Left renal pelvis (tissue), 4 donors: ENCODE measurements at regions not wholly inside any gene's neighbourhood (a gene's known extent, or its start where the extent isn't known, plus 50 kb on each side); places are given as distances from the start of the nearest gene placed in this dataset.

Experiments
- DNase-seq, 4 donors: peaks; one replicate each; pipeline ENCODE4 v3.0.0-alpha.2; 2013; ENCODE audit warnings: low read depth in 4 of 4, low spot score in 3 of 4

GRCh38 chr17:34826332-34826731 is 134.9 kb downstream of the CCT6B start:
- no peak for DNase-seq

GRCh38 chr17:34825884-34826283 is 135.4 kb downstream of the CCT6B start:
- DNase-seq, result no peak

- DNase-seq, result no peak
Observed at GRCh38 chr17:34825102-34825501, 136.2 kb downstream of the CCT6B start.

GRCh38 chr17:34823023-34823422 is 138.2 kb downstream of the CCT6B start:
- no peak for DNase-seq

- no peak for DNase-seq
Observed at GRCh38 chr17:34822007-34822739, 139.1 kb downstream of the CCT6B start.

GRCh38 chr17:34820922-34821321 is 140.3 kb downstream of the CCT6B start:
- no peak for DNase-seq

GRCh38 chr17:34820248-34820801 is 140.9 kb downstream of the CCT6B start:
- no peak for DNase-seq

- DNase-seq, result no peak
Observed at GRCh38 chr17:34817252-34818035, 143.8 kb downstream of the CCT6B start.

GRCh38 chr17:34816848-34817247 is 144.4 kb downstream of the CCT6B start:
- DNase-seq, result no peak

- DNase-seq, result no peak
Observed at GRCh38 chr17:34813290-34813689, 148.0 kb downstream of the CCT6B start.

GRCh38 chr17:34811561-34811960 is 149.7 kb downstream of the CCT6B start:
- no peak for DNase-seq

GRCh38 chr17:34800661-34801060 is 160.6 kb downstream of the CCT6B start:
- DNase-seq, result no peak

GRCh38 chr17:34799751-34800150 is 161.5 kb downstream of the CCT6B start:
- DNase-seq, result no peak

- DNase-seq, result no peak
Observed at GRCh38 chr17:34798581-34798980, 162.7 kb downstream of the CCT6B start.

- DNase-seq, result peak; percentile 31 to 54 (median 49)
Observed at GRCh38 chr17:34797720-34798119, 163.5 kb downstream of the CCT6B start.

GRCh38 chr17:34793231-34793908 is 167.9 kb downstream of the CCT6B start:
- DNase-seq, result no peak

- no peak for DNase-seq
Observed at GRCh38 chr17:34788696-34789095, 172.6 kb downstream of the CCT6B start.

- no peak for DNase-seq
Observed at GRCh38 chr17:34784526-34784925, 176.7 kb downstream of the CCT6B start.

GRCh38 chr17:34782271-34782670 is 179.0 kb downstream of the CCT6B start:
- no peak for DNase-seq

GRCh38 chr17:34781571-34782108 is 179.6 kb downstream of the CCT6B start:
- no peak for DNase-seq

GRCh38 chr17:34781071-34781470 is 180.2 kb downstream of the CCT6B start:
- no peak for DNase-seq
